Astrocyte (in vitro differentiated cells and primary cell): ENCODE measurements at regions not wholly inside any gene's neighbourhood (a gene's known extent, or its start where the extent isn't known, plus 50 kb on each side); places are given as distances from the start of the nearest gene placed in this dataset.

Experiments
- DNase-seq: peaks from one replicate; pipeline ENCODE4 v3.0.0-alpha.2; 2010; ENCODE audit warnings: low read depth
- FAIRE-seq: peaks from 2 replicates; lab custom pipeline; 2011; peaks lifted over from hg19 to GRCh38; lab: Jason Lieb, UNC
- H2AFZ ChIP-seq: 2 replicates; pipeline ENCODE4 v1.6.0; 2012; ENCODE audit warnings: low read depth, low read length, inconsistent platforms
- H3K27ac ChIP-seq: 2 replicates; pipeline ENCODE4 v1.5.1; 2011; ENCODE audit warnings: low read depth, low read length, inconsistent platforms
- H3K27me3 ChIP-seq: 2 replicates; pipeline ENCODE4 v1.6.0; 2011; ENCODE audit warnings: low read length, inconsistent platforms; ENCODE audit not compliant: insufficient read depth
- H3K36me3 ChIP-seq: 2 replicates; pipeline ENCODE4 v1.5.1; 2011; ENCODE audit warnings: low read length, inconsistent platforms; ENCODE audit not compliant: insufficient read depth
- H3K4me1 ChIP-seq: 2 replicates; pipeline ENCODE4 v1.5.1; 2011; ENCODE audit warnings: low read length, inconsistent platforms; ENCODE audit not compliant: insufficient read depth
- H3K4me2 ChIP-seq: 2 replicates; pipeline ENCODE4 v1.6.0; 2012; ENCODE audit warnings: low read length, inconsistent platforms
- H3K4me3 ChIP-seq: 2 replicates; pipeline ENCODE4 v1.5.1; 2011; ENCODE audit warnings: low read depth, mild to moderate bottlenecking, low read length, inconsistent platforms; ENCODE audit not compliant: insufficient read depth
- H3K79me2 ChIP-seq: 2 replicates; pipeline ENCODE4 v1.6.0; 2012; ENCODE audit warnings: mild to moderate bottlenecking, low read length, inconsistent platforms; ENCODE audit not compliant: insufficient read depth
- H3K9ac ChIP-seq: 2 replicates; pipeline ENCODE4 v1.6.0; 2012; ENCODE audit warnings: mild to moderate bottlenecking, low read length, inconsistent platforms
- H3K9me3 ChIP-seq: 2 replicates; pipeline ENCODE4 v1.5.1; 2012; ENCODE audit warnings: low read depth, mild to moderate bottlenecking, low read length, inconsistent platforms; ENCODE audit not compliant: insufficient read depth
- H4K20me1 ChIP-seq: 2 replicates; pipeline ENCODE4 v1.6.0; 2012; ENCODE audit warnings: low read length, inconsistent platforms; ENCODE audit not compliant: insufficient read depth
- H3K27ac Mint-ChIP-seq: one replicate; pipeline ENCODE4 v1.8.0; 2021; ENCODE audit warnings: mild to moderate bottlenecking, mixed read lengths; ENCODE audit not compliant: unreplicated experiment
- H3K27me3 Mint-ChIP-seq: one replicate; pipeline ENCODE4 v1.8.0; 2021; ENCODE audit warnings: low read depth, mixed read lengths; ENCODE audit not compliant: unreplicated experiment
- H3K36me3 Mint-ChIP-seq: one replicate; pipeline ENCODE4 v1.8.0; 2021; ENCODE audit warnings: low read depth, mixed read lengths; ENCODE audit not compliant: unreplicated experiment
- H3K4me1 Mint-ChIP-seq: one replicate; pipeline ENCODE4 v1.8.0; 2021; ENCODE audit warnings: low read depth, mixed read lengths; ENCODE audit not compliant: unreplicated experiment
- H3K4me3 Mint-ChIP-seq: one replicate; pipeline ENCODE4 v1.8.0; 2021; ENCODE audit warnings: mild to moderate bottlenecking, moderate library complexity, mixed read lengths; ENCODE audit not compliant: unreplicated experiment
- H3K9me3 Mint-ChIP-seq: one replicate; pipeline ENCODE4 v1.8.0; 2021; ENCODE audit warnings: mild to moderate bottlenecking, mixed read lengths; ENCODE audit not compliant: unreplicated experiment
- CTCF ChIP-seq: IDR thresholded peaks from 2 replicates; pipeline ENCODE4 v1.5.1; 2011; ENCODE audit warnings: low read depth, mild to moderate bottlenecking, inconsistent platforms, low read length, moderate library complexity; ENCODE audit not compliant: insufficient read depth
- EZH2 ChIP-seq: IDR thresholded peaks from 2 replicates; pipeline ENCODE4 v1.6.1; 2012; ENCODE audit warnings: mild to moderate bottlenecking, low read length, inconsistent platforms; ENCODE audit not compliant: insufficient read depth

- Mint-ChIP-seq H3K4me3 (peak overlapping the region; percentile 37), H3K9me3 (peaks cover 6% of the 10 kb centered on the region), H3K27ac (peak overlapping the region; percentile 92), H3K27me3 (no peaks in the 10 kb centered on the region), H3K4me1 (peaks cover 28% of the 10 kb centered on the region), H3K36me3 (no peaks in the 10 kb centered on the region)
- FAIRE-seq: peak; percentile 98
- peak overlapping the region; percentile 83 for H3K4me2 ChIP-seq
- H4K20me1 ChIP-seq: no peaks in the 10 kb centered on the region
- peaks cover 12% of the 10 kb centered on the region for H3K4me1 ChIP-seq
- no peaks in the 10 kb centered on the region for H3K36me3 ChIP-seq
- peak overlapping the region; percentile 93 for H3K27ac ChIP-seq
- no peaks in the 10 kb centered on the region for H3K9me3 ChIP-seq
- H2AFZ ChIP-seq: peak overlapping the region; percentile 64
- DNase-seq: peak; percentile 94
- peak overlapping the region; percentile 73 for H3K9ac ChIP-seq
- no peaks in the 10 kb centered on the region for H3K79me2 ChIP-seq
- no peaks in the 10 kb centered on the region for H3K27me3 ChIP-seq
- TF ChIP-seq CTCF (no peak), EZH2 (no peak)
- H3K4me3 ChIP-seq: peak overlapping the region; percentile 34
Observed at GRCh38 chr16:72291531-72291981, 119.6 kb upstream of the PMFBP1 start.

GRCh38 chr16:72291121-72291520 lies 119.2 kb upstream of the PMFBP1 start:
- Histone ChIP-seq H4K20me1 (no peaks in the 10 kb centered on the region), H3K4me3 (peak overlapping the region; percentile 34), H3K9ac (peak overlapping the region; percentile 73), H3K4me1 (peaks cover 12% of the 10 kb centered on the region), H3K27me3 (no peaks in the 10 kb centered on the region), H3K36me3 (no peaks in the 10 kb centered on the region), H3K9me3 (no peaks in the 10 kb centered on the region), H2AFZ (peak overlapping the region; percentile 64), H3K27ac (peak overlapping the region; percentile 93), H3K4me2 (peak overlapping the region; percentile 83), H3K79me2 (no peaks in the 10 kb centered on the region)
- Mint-ChIP-seq H3K9me3 (peaks cover 6% of the 10 kb centered on the region), H3K27ac (peak overlapping the region; percentile 92), H3K27me3 (no peaks in the 10 kb centered on the region), H3K36me3 (no peaks in the 10 kb centered on the region), H3K4me3 (peak overlapping the region; percentile 4), H3K4me1 (peaks cover 28% of the 10 kb centered on the region)
- TF ChIP-seq EZH2 (no peak), CTCF (no peak)
- FAIRE-seq (no peak), DNase-seq (peak; percentile 69)

DNA sequence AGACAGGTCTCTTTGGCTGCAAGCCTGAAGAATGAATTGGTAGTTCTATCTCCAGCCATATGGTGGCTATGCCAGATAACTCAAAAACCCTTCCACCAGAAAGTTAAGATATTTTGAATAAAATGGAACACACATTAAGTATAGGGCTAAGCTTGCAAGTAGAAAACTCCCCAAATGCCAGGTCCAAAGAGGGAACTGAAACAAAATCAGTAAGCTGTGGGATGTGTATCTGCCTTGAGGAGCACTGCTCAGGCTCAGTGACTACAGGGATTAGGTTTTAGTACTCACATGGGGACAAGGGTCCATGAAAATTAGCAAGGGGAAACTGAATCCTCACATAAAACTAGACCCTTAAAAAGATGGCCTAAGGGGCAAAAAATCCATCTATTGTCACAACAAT lies 115.7 kb upstream of the PMFBP1 start:
- no peak overlapping the region for H3K9ac ChIP-seq
- H2AFZ ChIP-seq: no peak overlapping the region
- DNase-seq: no peak
- no peak for FAIRE-seq
- TF ChIP-seq CTCF (no peak), EZH2 (no peak)
- H3K4me2 ChIP-seq: no peak overlapping the region
- Mint-ChIP-seq H3K36me3 (peaks cover 4% of the 10 kb centered on the region), H3K4me3 (no peak overlapping the region), H3K9me3 (peaks cover 3% of the 10 kb centered on the region), H3K4me1 (peaks cover 28% of the 10 kb centered on the region), H3K27me3 (no peaks in the 10 kb centered on the region), H3K27ac (no peak overlapping the region)
- H3K79me2 ChIP-seq: no peaks in the 10 kb centered on the region
- H3K4me3 ChIP-seq: no peak overlapping the region
- H3K9me3 ChIP-seq: no peaks in the 10 kb centered on the region
- peaks cover 12% of the 10 kb centered on the region for H3K4me1 ChIP-seq
- no peaks in the 10 kb centered on the region for H3K36me3 ChIP-seq
- no peak overlapping the region for H3K27ac ChIP-seq
- H3K27me3 ChIP-seq: no peaks in the 10 kb centered on the region
- H4K20me1 ChIP-seq: no peaks in the 10 kb centered on the region
